ENCODE measurements at regions not wholly inside any gene's neighbourhood (a gene's known extent, or its start where the extent isn't known, plus 50 kb on each side); places are given as distances from the start of the nearest gene placed in this dataset.

DNA sequence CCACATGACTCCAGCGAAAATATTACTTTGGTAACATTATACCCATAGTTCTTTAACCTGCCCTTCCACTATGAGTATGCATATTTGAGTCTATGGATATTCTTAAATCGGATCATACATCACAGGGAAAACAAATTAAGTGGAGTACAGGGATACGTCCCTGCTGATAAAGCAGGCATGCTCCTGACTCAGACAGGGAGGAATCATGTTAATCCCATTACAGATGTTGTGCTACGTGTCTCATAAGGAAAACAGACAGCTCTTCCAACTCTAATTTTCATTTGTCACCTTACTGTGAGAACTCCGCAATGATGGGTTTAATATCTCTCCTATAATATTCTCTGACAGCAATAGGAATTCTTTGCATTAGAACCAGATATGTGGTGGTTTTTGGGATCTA lies 469.5 kb upstream of the POM121L12 start:
- TF ChIP-seq POLR2AphosphoS5 (IDR thresholded peaks at IDR 0.05; ENCODE audit: low read depth, low read length) (no peak), TCF12 (IDR thresholded peaks at IDR 0.05; ENCODE audit: low read depth, low read length) (no peak), EZH2 (IDR thresholded peaks at IDR 0.05; ENCODE audit: low read depth, low read length, severe bottlenecking) (no peak), SIN3A (conservative IDR thresholded peaks at IDR 0.05 in 1 of 2, IDR thresholded peaks at IDR 0.05 in 1 of 2; ENCODE audit: low read depth in 1 of 2, low read length in 2 of 2) (no peak), POLR2A (IDR thresholded peaks at IDR 0.05; ENCODE audit: control extremely low read depth in 1 of 2, low read depth in 2 of 2, low read length in 2 of 2) (no peak), NANOG (IDR thresholded peaks at IDR 0.05; ENCODE audit: insufficient read depth, low read depth, low read length, poor library complexity, severe bottlenecking) (no peak), RBBP5 (IDR thresholded peaks at IDR 0.05; ENCODE audit: borderline replicate concordance, low read depth, low read length) (no peak)
- TF ChIP-seq, protein P1, sequence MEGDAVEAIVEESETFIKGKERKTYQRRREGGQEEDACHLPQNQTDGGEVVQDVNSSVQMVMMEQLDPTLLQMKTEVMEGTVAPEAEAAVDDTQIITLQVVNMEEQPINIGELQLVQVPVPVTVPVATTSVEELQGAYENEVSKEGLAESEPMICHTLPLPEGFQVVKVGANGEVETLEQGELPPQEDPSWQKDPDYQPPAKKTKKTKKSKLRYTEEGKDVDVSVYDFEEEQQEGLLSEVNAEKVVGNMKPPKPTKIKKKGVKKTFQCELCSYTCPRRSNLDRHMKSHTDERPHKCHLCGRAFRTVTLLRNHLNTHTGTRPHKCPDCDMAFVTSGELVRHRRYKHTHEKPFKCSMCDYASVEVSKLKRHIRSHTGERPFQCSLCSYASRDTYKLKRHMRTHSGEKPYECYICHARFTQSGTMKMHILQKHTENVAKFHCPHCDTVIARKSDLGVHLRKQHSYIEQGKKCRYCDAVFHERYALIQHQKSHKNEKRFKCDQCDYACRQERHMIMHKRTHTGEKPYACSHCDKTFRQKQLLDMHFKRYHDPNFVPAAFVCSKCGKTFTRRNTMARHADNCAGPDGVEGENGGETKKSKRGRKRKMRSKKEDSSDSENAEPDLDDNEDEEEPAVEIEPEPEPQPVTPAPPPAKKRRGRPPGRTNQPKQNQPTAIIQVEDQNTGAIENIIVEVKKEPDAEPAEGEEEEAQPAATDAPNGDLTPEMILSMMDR (IDR thresholded peaks at IDR 0.05; ENCODE audit: control extremely low read depth in 1 of 3, insufficient read depth in 1 of 3, low read depth in 1 of 3, low read length in 3 of 3), result no peak

Data from H1 (cell line).